Sigmoid colon (tissue), 6 donors: ENCODE measurements at regions not wholly inside any gene's neighbourhood (a gene's known extent, or its start where the extent isn't known, plus 50 kb on each side); places are given as distances from the start of the nearest gene placed in this dataset.

Experiments used
- DNase-seq: peaks from one replicate; pipeline ENCODE4 v3.0.0-alpha.2; 2019
- H3K27ac ChIP-seq, 4 donors: fragments of 200-600 bp; sonication (generic); one replicate each; pipeline ENCODE4 v1.5.1; 2016 to 2019; ENCODE audit warnings: mild to moderate bottlenecking in 1 of 4
- H3K27me3 ChIP-seq, 3 donors: fragments of 200-600 bp; sonication (generic); one replicate each; pipeline ENCODE4 v1.5.1; 2019; ENCODE audit warnings: mild to moderate bottlenecking in 1 of 3
- H3K36me3 ChIP-seq, 4 donors: fragments of 200-600 bp; sonication (generic); one replicate each; pipeline ENCODE4 v1.5.1; 2016 to 2019
- H3K4me1 ChIP-seq, 4 donors: fragments of 200-600 bp; sonication (generic); one replicate each; pipeline ENCODE4 v1.5.1; 2017 to 2019
- H3K4me3 ChIP-seq, 4 donors: fragments of 200-600 bp; sonication (generic); one replicate each; pipeline ENCODE4 v1.5.1; 2017 to 2019; ENCODE audit warnings: mild to moderate bottlenecking in 2 of 4, moderate library complexity in 1 of 4
- H3K9me3 ChIP-seq, 4 donors: fragments of 200-600 bp in 3 of 4; sonication (generic) in 3 of 4; one replicate each; pipeline versions ENCODE4 v1.5.1 to v1.6.1; 2013 to 2019
- CTCF ChIP-seq, 4 experiments: fragments of 450-650 bp in 3 of 4; fragments of 200-600 bp in 1 of 4; IDR thresholded peaks; one replicate each; pipeline ENCODE4 v1.5.1; 2016 to 2019; ENCODE audit warnings: antibody characterized with exemption in 4 of 4, mild to moderate bottlenecking in 3 of 4, moderate library complexity in 2 of 4
- EP300 ChIP-seq, 4 donors: sonication (generic); formaldehyde crosslinking; IDR thresholded peaks; one replicate each; pipeline ENCODE4 v1.6.1; 2017; ENCODE audit warnings: antibody characterized with exemption in 4 of 4
- POLR2A ChIP-seq, 2 donors: fragments of 450-650 bp; IDR thresholded peaks; one replicate each; pipeline ENCODE4 v1.6.1; 2016; ENCODE audit warnings: antibody characterized with exemption in 2 of 2, mild to moderate bottlenecking in 2 of 2, moderate library complexity in 2 of 2
- POLR2AphosphoS5 ChIP-seq, 4 donors: sonication (generic); formaldehyde crosslinking; IDR thresholded peaks; one replicate each; pipeline ENCODE4 v1.6.1; 2017; ENCODE audit warnings: antibody characterized with exemption in 4 of 4
- WGBS, 2 donors: extraction: QIAGEN DNeasy Blood & Tissue Kit; methylation state at CpG; one replicate each; pipeline ENCODE4 v1.1.7; 2013; 5-methylcytosine and 5-hydroxymethylcytosine counted together
- intact Hi-C: fragments of 100-400 bp; cut with DNase I; formaldehyde crosslinking; loops from one replicate; pipeline ENCODE4 v1.15.1; 2023
- donor health status: healthy with polysubstance abuse.
- donor health status: healthy.

GRCh38 chr3:89806166-89806565 lies 698.7 kb downstream of the EPHA3 start:
- no peaks in the 10 kb centered on the region for H3K36me3 ChIP-seq
- H3K27me3 ChIP-seq: no peaks in the 10 kb centered on the region
- H3K4me1 ChIP-seq: peaks cover 0 to 11% (median 3%) of the 10 kb centered on the region in 4 donors
- H3K4me3 ChIP-seq: no peak overlapping the region
- DNase-seq: no peak
- H3K27ac ChIP-seq: no peak overlapping the region
- intact Hi-C loops: no loop called here
- 73 to 85% methylated on average over 1 of the region's 1 CpG for WGBS, 2 donors
- TF ChIP-seq POLR2A (IDR thresholded peaks at IDR 0.05) (no peak), EP300 (IDR thresholded peaks at IDR 0.05) (no peak), CTCF (IDR thresholded peaks at IDR 0.05) (no peak), POLR2AphosphoS5 (IDR thresholded peaks at IDR 0.05) (no peak)
- no peaks in the 10 kb centered on the region for H3K9me3 ChIP-seq

- TF ChIP-seq POLR2A (IDR thresholded peaks at IDR 0.05): no peak
- TF ChIP-seq CTCF (IDR thresholded peaks at IDR 0.05): no peak
- TF ChIP-seq POLR2AphosphoS5 (IDR thresholded peaks at IDR 0.05): no peak
- no peak for TF ChIP-seq EP300 (IDR thresholded peaks at IDR 0.05)
- Histone ChIP-seq H3K27me3 (no peaks in the 10 kb centered on the region), H3K36me3 (no peaks in the 10 kb centered on the region), H3K4me3 (no peak overlapping the region), H3K9me3 (peaks cover 0 to 2% (median 0%) of the 10 kb centered on the region in 4 donors), H3K4me1 (peaks cover 0 to 11% (median 3%) of the 10 kb centered on the region in 4 donors), H3K27ac (no peak overlapping the region)
- intact Hi-C loops: no loop called here
- DNase-seq: no peak
These were observed 701.3 kb downstream of the EPHA3 start for GRCh38 chr3:89808680-89809197.

GRCh38 chr3:89813500-89813899 lies 706.1 kb downstream of the EPHA3 start:
- no peak overlapping the region for H3K27ac ChIP-seq
- H3K4me3 ChIP-seq: no peak overlapping the region
- TF ChIP-seq POLR2AphosphoS5 (IDR thresholded peaks at IDR 0.05) (no peak), POLR2A (IDR thresholded peaks at IDR 0.05) (no peak), EP300 (IDR thresholded peaks at IDR 0.05) (no peak), CTCF (IDR thresholded peaks at IDR 0.05) (no peak)
- H3K4me1 ChIP-seq: no peaks in the 10 kb centered on the region
- intact Hi-C loops: no loop called here
- H3K9me3 ChIP-seq: peaks cover 0 to 2% (median 0%) of the 10 kb centered on the region in 4 donors
- 77 to 87% methylated on average over 1 of the region's 1 CpG for WGBS, 2 donors
- no peaks in the 10 kb centered on the region for H3K27me3 ChIP-seq
- no peaks in the 10 kb centered on the region for H3K36me3 ChIP-seq
- no peak for DNase-seq

- no peaks in the 10 kb centered on the region for H3K4me1 ChIP-seq
- no peak overlapping the region for H3K27ac ChIP-seq
- TF ChIP-seq POLR2A (IDR thresholded peaks at IDR 0.05): no peak
- no peak for TF ChIP-seq POLR2AphosphoS5 (IDR thresholded peaks at IDR 0.05)
- no peak for TF ChIP-seq EP300 (IDR thresholded peaks at IDR 0.05)
- no peak for TF ChIP-seq CTCF (IDR thresholded peaks at IDR 0.05)
- H3K9me3 ChIP-seq: no peaks in the 10 kb centered on the region
- no peaks in the 10 kb centered on the region for H3K36me3 ChIP-seq
- no peak for DNase-seq
- intact Hi-C loops: no loop called here
- H3K4me3 ChIP-seq: no peak overlapping the region
- H3K27me3 ChIP-seq: no peaks in the 10 kb centered on the region
These were observed 733.6 kb downstream of the EPHA3 start for GRCh38 chr3:89841041-89841440.

GRCh38 chr3:89845053-89845452 lies 737.6 kb downstream of the EPHA3 start:
- no peak overlapping the region for H3K4me3 ChIP-seq
- no peak overlapping the region for H3K27ac ChIP-seq
- no peak for TF ChIP-seq POLR2A (IDR thresholded peaks at IDR 0.05)
- no peak for TF ChIP-seq EP300 (IDR thresholded peaks at IDR 0.05)
- no peak for TF ChIP-seq POLR2AphosphoS5 (IDR thresholded peaks at IDR 0.05)
- no peak for TF ChIP-seq CTCF (IDR thresholded peaks at IDR 0.05)
- no peaks in the 10 kb centered on the region for H3K36me3 ChIP-seq
- no peaks in the 10 kb centered on the region for H3K27me3 ChIP-seq
- H3K9me3 ChIP-seq: no peaks in the 10 kb centered on the region
- WGBS, 2 donors: 68 to 83% methylated on average over 1 of the region's 1 CpG
- no peaks in the 10 kb centered on the region for H3K4me1 ChIP-seq
- intact Hi-C loops: no loop called here
- DNase-seq: no peak
